H1 (cell line): ENCODE measurements at regions not wholly inside any gene's neighbourhood (a gene's known extent, or its start where the extent isn't known, plus 50 kb on each side); places are given as distances from the start of the nearest gene placed in this dataset. TPM values are rescaled to one million over a fixed set of nuclear protein-coding genes. Genes with fewer than 3 reads are reported as not detected.

Experiments
- small RNA-seq: library from polyadenylated mRNA; stranded (forward); fragments of <200 nt; extraction: miRNeasy Mini kit (QIAGEN cat#:217004); gene quantifications from one replicate; pipeline ENCODE3, GENCODE V24; 2013; ENCODE audit not compliant: insufficient read depth

Small RNA genes lying in the stretch of these regions (small RNA-seq; reads per million reads assigned to genes)
- not detected for gene SEM1P1
